GM19452 (cell line): ENCODE measurements at regions not wholly inside any gene's neighbourhood (a gene's known extent, or its start where the extent isn't known, plus 50 kb on each side); places are given as distances from the start of the nearest gene placed in this dataset.
A peak's percentile ranks its signal among the peaks of the same experiment; 100 is the strongest.

ENCODE experiments used
- ATAC-seq: cut with Tn5 transposase; IDR thresholded peaks from one replicate; pipeline ENCODE4 v1.9.1; 2021; ENCODE audit not compliant: unreplicated experiment

DNA sequence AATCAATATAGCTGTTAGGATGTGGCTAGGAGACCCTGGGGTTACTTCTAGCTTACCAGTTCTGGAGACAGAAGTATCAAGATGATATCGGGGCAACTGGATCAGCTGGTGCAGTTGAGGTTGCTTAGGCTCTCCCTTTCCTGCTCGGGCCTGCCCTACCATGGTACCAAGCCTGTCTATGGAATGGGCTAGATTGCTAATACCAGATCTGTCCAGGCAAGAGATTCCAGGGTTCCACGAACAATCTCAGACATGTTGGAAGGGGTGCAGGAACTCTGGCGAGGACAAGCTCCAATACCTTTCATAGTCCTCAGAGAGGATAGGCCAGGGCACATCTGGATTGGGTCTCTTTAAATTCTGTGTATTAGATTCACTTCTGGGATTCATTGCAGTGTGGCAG is 53.8 kb downstream of the ADM start:
- no peak for ATAC-seq

DNA sequence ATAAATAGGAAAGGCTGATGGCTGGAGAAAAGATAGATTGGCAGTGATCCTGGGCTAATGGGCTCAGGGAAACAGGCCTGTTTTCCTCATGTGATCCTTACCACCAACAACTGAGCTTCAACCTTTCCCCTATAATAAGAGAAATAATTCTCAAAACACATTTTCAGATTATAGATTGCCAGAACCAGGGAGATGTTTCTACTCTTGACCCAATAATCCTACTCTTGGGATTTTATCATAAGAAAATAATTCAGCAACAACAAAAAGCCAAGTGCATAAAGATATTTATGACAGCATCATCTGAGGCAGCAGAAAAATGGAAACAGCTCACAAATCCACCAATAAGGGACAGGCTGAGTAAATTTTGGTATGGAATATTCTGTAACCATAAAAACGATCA is 54.3 kb downstream of the ADM start:
- no peak for ATAC-seq

DNA sequence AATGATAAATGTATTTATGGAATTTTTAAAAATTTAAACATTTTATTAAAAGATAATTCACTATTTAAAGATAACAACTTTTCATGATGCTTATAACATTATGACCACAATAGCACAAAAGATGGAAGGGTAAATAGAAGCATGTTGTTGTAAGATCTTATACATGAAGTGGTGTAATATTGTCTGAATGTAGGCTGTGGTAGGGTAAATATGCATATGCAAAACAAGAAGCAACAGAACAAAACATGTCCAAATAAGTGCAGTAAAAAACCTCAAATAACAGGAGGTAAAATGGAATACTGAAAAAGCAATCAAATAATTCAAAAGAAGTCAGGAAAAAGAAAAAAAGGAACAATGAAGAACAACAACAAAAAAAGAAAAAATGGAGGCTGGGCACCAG is 56.0 kb downstream of the ADM start:
- no peak for ATAC-seq

DNA sequence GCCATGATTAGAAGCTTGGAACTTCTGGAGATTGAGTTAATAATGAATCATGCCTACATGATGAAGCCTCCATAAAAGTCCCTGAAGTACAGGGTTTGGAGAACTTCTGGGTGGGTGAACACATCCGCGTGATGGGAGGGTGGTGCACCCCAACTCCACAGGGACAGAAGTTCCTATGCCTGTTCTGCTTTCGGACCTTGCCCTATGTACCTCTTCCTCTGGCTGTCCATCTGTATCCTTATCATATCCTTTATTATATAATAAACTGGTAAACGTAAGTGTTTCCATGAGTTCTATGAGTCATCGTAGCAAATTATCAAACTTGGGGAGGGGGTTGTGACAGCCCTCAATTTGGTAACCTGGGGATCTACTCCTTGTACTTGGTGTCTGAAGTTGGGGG is 60.2 kb downstream of the ADM start:
- no peak for ATAC-seq

DNA sequence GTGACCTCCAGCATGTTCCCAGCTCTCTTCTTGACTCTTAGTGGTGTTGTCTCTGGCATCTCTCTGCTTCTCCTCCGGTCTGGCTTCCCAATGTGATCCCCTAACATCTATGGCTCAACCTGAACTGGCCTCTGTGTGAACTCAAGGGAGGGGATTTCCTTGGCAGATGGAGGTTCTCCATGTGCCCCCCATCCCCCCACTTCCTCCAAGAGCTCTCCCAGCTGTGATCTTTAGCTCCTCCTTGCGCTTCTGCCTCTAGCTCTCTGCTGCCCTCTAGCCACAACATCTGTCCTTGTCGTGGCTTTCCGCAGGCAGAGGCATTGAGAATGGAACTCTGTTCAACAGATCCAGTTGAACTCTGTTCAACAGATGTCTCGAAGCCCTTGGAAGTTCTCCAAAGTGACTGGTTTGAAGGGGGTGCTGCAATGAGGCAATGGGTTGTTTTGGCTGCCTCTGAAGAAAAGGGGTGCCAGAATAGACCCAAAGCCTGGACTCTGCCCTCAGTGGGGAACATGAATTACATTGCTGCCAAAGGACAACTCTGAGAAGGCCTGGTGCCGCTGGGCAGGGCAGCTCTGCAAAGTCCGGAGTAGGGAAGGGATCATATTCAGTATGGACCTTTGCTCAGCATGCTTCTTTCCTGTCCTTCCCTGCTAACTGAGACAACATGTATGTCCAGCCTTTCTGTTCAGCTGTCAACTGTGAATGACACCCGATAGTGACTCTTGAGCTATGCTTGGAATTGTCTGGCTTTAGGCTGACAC is 61.9 kb downstream of the ADM start:
- ATAC-seq = peak; percentile 88

DNA sequence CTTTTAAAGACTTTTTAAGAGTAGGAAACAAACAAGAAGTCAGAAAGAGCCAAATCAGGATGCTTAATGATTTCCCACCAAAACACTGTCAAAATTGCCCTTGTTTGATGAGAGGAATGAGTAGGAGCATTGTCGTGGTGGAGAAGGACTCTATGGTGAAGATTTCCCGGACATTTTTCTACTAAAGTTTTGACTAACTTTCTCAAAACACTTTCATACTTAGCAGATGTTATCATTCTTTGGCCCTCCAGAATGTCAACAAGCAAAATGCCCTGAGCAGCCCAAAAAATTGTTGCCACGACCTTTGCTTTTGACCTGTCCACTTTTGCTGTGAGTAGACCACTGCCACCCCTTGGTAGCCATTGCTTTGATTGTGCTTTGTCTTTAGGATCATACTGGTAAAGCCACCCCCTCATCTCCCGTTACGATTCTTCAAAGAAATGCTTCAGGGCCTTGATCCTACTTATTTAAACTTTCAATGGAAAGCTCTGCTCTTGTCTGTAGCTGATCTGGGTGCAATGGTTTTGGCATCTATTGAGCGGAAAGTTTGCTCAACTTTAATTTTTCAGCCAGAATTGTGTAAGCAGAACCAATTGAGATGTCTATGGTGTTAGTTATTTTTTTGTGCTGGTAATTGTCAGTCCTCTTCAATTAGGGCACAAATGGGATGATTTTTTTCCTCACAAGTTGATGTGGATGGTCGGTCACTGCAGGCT is 67.2 kb downstream of the ADM start:
- ATAC-seq = no peak

DNA sequence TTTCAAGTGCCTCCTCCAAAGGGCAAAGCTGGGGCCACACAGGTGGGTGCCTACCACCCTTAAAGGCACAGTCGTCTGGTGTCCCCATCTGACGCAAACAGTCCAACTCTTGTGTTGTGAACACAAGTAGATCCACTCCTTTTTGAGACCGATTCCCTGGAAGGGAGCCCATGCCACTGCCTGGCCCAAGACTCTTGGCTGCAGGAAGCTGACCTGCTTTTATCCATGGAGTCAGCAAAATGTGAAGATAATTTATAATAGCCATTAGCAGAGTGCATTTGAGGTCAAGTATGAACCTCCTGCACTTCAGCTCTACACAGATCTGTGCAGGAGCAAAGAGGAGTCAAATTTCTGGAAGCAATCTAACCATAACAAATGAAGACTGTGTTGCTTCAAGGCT is 68.5 kb downstream of the ADM start:
- ATAC-seq = no peak

DNA sequence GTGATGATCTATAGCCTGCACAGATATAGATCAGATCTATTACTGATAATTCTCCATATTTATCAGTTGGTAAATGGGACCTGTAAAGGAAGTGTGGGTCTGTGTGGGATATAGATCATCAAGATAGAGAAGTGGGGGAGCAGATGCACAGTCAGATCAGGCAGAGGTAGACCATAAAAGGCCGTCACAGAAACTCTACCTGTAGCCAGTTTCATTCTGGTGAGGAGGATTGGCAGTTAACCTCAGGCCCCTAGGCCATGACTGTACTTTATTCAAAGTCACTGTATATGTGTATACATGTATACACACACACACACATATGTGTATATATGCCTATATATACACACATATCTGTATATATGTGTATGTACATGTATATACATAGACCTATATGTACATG is 69.1 kb downstream of the ADM start:
- ATAC-seq = no peak

DNA sequence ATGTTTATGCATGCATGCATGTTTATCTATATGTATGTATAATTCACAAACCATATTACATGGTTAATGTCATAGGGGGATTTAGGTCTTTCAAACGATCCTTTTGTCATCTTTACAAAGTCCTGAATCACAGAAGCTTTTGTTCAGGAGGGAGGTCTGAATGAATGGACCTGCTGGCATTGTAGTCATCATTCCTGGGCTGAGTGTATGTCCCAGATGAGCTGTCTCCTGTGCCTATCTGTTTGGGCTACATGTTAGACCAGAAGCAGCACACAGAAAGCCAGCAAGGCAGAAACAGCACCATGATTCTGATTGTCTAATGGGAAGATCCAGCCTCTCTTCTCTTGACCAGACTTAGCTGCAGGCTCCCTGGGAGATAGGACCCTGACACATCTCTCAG is 69.5 kb downstream of the ADM start:
- ATAC-seq = no peak

DNA sequence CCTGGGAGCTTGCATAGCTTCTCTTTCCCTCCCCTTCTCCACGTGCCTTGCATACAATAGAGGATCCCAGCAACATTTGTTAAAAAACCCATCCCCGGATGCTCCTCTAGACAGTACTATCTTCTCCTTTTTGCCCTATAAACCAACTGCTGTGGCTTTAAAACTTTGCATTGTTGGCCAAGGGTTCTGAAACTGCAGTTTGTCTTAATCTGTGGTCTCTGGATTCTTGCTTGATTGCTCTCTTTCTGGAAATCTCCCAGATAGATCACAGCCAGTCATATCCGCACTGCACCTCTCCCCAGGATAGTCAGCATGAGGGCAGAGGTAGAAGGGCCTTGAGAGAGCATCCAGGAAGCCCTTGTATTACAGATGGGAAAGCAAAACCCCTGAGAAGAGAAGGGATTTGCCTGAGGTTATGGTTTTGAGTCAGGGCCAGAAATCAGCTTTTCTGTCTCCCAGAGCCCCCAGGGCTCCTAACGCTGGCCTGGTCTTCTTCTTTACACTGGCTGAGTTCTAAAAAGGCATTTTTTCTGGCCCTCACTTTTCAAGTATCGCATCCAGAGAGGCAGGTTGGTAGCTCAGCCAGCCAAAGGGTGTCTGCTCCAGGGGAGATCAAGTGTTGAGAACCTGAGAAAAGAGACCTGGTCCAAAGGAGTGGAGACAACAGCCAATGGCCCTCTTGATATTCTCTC is 70.6 kb downstream of the ADM start:
- no peak for ATAC-seq

DNA sequence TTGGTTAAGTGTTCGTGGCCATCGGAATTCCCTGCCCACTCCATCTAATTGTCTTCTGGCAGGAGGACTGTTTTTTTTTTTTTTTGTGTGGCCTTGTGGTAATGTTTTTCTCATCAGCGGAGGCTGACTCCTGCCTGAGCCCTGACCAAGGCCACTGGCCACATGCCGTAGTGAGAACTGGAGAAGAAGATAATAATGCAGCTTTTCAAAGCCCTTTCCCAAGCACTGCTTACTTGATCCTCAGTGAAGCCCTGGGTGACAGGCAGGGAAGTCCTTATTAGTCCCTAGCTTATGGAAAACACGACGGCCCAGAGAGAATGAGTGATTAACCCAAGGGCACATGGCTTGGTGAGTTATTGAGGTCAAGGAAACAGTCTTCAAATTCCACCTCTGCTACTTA is 71.2 kb downstream of the ADM start:
- no peak for ATAC-seq

DNA sequence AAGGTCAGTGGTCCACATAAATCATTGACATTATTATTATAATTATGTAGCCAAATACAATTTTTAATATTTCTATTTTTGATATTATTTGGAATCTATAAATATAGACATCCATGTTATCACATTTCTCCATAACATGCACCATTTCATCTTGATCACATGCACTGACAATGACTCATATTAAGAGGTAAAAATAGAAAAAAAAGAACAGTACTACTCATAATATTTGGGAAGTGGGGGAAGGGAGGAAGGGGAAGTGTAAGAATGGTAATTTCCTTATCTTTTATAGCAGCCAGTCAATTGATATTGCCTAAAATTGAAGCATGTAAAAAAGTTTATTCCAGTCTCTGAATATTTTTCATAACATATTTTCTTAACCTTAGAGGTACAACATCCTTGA is 72.3 kb downstream of the ADM start:
- ATAC-seq = no peak

DNA sequence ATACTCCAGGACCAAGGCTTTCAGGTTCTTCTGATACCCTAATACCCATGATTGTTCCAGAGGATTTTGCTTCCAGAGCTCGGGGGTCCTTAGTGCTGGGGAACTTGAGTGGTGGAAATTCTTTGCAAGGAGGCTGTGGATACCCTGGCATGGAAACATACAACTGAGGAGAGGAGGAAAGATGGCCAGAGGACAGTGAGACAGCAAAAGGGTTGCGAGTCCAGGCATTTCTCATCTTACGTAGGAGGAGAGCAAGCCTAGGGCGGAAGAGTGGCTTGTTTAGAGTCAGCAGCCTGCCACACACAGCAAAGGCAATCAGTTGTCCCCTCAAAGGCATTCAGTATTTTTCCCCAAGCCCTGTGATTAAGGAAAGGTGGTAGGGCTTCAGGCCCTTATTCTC is 73.5 kb downstream of the ADM start:
- ATAC-seq = no peak

DNA sequence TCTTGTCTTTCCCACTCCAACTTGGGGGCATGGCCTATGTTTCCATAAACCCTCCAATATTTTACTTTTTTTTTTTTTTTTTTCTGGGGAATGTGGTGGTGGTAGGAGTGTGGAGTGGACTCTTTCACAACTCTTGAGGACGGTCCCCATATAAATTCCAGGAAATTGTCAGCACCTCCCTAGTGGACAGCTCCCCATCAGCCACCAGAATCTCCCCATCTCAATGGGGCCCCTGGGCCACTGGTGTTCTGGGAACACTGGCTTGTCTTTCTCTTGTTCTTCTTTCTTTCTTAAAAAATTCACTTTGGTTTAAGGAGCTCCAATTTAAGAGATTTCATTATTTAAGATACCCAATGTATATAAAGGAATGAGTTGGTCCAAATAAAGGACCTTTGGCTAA is 74.1 kb downstream of the ADM start:
- ATAC-seq = no peak

DNA sequence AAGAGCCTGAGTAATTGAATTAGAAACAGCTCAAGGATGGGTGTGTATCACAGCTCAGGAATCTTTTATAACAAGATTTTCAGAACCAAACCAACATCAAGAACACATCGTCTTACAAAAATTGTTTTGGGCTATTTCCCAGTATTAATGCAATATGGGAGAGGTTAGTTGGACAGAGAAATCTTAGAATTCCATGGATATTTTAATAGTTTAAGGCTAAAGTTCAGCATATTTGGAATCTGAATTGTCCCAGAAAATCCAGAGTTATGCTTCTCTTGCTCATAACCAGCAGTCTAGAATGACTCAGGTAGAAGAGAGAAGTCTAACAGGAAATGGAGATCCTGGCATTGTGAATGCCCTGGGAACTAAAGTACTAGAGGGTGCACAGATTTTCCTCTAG is 74.6 kb downstream of the ADM start:
- no peak for ATAC-seq

DNA sequence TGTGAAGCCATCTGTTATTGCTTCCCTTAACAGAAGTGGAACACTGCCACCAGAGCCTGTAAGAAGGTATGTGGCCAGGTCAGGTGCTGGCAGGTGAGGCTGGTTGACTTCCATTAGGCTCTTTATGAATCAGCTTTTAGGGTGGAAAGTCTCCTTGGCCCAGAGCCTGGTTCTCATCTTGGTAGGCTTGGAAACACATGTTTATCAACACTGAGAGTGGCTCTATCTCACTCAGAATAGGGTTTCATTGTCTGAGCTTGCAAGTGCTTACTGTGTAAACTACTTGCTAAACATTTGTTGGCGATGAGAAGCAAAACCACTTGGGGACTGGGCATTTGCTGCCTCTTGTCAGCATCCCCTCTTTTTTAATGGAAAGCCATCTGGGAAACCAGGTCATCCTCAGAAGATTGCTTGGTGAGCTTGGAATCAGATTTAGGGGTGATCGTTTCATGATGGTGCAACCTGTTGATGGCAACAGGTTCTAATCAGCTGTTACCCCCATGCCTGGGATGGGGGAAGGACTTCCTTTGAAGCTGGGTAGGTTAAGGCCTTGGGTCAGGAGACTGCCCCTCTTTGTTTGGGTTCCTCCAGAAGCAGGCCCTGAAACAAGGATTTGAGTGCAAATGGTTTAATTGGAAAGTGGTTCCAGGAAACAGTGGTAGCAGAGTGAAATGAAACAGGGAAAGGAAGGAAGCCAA is 75.0 kb upstream of the AMPD3 start:
- no peak for ATAC-seq

DNA sequence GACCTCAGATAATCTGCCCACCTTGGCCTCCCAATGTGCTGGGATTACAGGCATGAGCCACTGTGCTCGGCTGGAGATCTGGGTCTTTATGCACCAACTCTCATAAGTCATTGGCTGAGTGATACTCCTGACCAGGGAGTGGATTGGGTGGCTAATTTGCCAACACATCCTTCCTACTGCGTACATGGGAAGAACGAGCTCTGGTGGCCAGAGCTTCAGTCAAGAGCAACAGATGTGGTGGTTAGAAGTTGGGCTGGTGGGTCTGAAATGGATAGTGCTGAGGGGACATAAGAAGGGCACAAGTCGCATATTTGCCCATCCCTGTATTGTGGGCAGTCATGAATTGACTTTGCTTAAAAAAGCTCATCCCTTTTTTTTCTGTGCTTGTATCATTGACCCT is 74.1 kb upstream of the AMPD3 start:
- ATAC-seq = no peak

DNA sequence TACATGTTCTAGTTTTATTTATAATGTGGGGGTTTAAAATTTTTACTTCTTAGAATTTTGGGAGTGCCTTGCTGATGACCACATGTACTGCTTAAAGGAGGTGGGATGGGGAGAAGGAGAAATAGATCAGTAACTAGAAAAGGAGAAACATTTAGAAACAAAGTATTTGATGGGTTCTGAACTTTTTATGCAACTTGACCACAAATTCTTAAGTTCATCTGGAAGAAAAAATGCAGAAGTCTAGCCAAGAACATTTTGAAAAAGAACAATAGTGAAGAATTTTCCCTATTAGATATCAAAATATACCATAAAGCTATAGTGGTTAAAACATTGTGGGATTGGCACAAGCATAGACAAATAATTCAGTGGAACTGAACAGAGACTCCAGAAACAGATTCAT is 73.3 kb upstream of the AMPD3 start:
- no peak for ATAC-seq

DNA sequence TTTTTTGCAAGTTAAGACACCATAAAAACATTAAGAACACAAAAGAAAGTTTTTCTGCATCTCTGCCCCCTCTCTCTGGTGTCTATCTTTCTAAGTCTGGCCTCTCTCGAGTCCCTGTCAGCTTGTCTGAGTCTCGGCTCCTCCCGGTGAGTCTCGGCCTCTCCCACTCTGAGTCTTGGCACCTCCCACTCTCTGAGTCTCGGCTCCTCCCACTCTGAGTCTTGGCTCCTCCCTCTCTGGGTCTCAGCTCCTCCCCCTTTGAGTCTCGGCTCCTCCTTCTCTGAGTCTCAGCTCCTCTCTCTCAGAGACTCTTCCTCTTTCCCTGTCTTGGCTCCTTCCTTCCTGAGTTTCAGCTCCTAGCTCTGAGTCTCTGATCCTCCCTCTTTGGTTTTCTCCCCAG is 72.5 kb upstream of the AMPD3 start:
- no peak for ATAC-seq

DNA sequence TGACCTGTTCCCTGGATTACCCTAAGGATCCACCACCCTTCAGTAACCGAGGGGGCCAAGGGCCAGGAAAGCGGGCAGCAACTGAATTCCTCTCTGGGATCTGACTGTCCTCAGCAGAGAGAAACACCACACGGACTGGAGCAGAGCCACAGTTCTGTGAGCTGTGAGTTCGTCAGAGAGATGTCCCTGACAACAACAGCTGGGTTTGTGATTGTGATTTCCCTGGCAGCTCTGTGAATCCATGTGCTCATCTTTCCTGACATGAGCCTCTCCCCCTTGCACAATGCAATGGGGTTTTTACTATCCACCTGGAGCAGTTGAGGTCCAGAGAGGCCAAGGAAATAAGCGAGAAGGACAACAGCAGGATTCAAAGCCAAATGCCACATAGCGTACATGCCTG is 69.4 kb upstream of the AMPD3 start:
- ATAC-seq = no peak

DNA sequence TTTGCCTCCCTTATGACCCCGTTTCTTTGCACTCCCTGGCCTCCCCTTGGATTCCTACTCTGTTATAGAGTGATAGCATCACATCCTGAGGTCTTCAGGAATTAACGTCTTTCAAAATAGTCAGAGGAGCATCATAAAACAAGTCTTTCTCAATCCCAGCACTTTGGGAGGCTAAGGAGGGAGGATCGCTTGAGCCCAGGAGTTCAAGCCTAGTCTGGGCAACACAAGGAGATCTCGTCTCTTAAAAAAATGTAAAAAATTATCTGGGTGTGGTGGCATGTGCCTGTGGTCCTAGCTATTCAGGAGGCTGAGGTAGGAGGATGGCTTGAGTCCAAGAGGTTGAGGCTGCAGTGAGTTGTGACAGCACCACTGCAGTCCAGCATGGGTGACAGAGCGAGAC is 68.7 kb upstream of the AMPD3 start:
- ATAC-seq = no peak

DNA sequence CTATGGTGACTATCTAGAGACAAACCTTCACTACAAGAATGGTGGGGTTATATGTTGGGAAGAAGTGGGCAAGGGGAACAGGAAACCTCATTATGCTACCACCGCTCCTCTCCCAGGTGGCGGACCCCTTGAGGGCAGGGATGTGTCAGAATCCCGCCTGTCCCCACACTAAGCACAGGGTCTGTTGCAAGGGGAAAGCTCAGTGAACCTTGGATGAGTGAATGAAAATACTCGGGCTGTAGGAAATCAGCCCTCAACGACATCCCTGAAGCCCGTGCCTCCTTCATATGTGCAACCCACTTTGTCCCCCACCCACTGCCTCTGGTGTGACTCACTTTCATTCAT is 68.2 kb upstream of the AMPD3 start:
- ATAC-seq = no peak
